H1 (cell line): ENCODE measurements at regions not wholly inside any gene's neighbourhood (a gene's known extent, or its start where the extent isn't known, plus 50 kb on each side); places are given as distances from the start of the nearest gene placed in this dataset.

ENCODE experiments used
- CTCF ChIA-PET: fragments of 300-600 bp; sonication (Branson Sonifier 250); formaldehyde crosslinking; loops from one replicate; lab custom pipeline; 2021; ENCODE audit not compliant: partially characterized antibody; lab: Charles Lee
- POLR2A ChIA-PET: fragments of 300-600 bp; sonication (Branson Sonifier 250); formaldehyde crosslinking; loops from one replicate; lab custom pipeline; 2021; ENCODE audit warnings: inconsistent platforms; ENCODE audit not compliant: partially characterized antibody; lab: Charles Lee
- DNase-seq, 2 experiments: peaks; one replicate each; pipeline versions ENCODE4 v3.0.0 to v3.0.0-alpha.2; 2010 to 2022; ENCODE audit warnings: low spot score in 2 of 2, low read depth in 1 of 2, mixed read lengths in 1 of 2
- FAIRE-seq: peaks from 2 replicates; lab custom pipeline; 2011; peaks lifted over from hg19 to GRCh38; lab: Jason Lieb, UNC
- H2AFZ ChIP-seq: 2 replicates; pipeline ENCODE4 v1.8.1; 2012; ENCODE audit warnings: low read length, inconsistent platforms
- H2AK5ac ChIP-seq: 2 replicates; pipeline ENCODE4 v1.6.1; 2013; ENCODE audit warnings: low read depth, low read length
- H2BK120ac ChIP-seq: replicated peaks from 2 replicates; pipeline ENCODE3; 2013; ENCODE audit warnings: low read depth, low read length, inconsistent platforms
- H2BK12ac ChIP-seq: 2 replicates; pipeline ENCODE4 v1.6.1; 2013; ENCODE audit warnings: low read depth, low read length
- H2BK15ac ChIP-seq: 2 replicates; pipeline ENCODE4 v1.6.1; 2013; ENCODE audit warnings: low read length
- H2BK20ac ChIP-seq: 2 replicates; pipeline ENCODE4 v1.6.1; 2013; ENCODE audit warnings: low read length
- H2BK5ac ChIP-seq: 2 replicates; pipeline ENCODE4 v1.6.1; 2013; ENCODE audit warnings: low read depth, low read length
- H3K14ac ChIP-seq: 2 replicates; pipeline ENCODE4 v1.6.1; 2013; ENCODE audit warnings: inconsistent platforms; ENCODE audit not compliant: insufficient read length
- H3K18ac ChIP-seq: 2 replicates; pipeline ENCODE4 v1.6.1; 2013; ENCODE audit warnings: low read length; ENCODE audit errors: extremely low read depth
- H3K23ac ChIP-seq: 2 replicates; pipeline ENCODE4 v1.6.1; 2013; ENCODE audit warnings: inconsistent platforms; ENCODE audit not compliant: insufficient read length
- H3K23me2 ChIP-seq: 2 replicates; pipeline ENCODE4 v1.6.1; 2013; ENCODE audit warnings: low read depth, low read length
- H3K27ac ChIP-seq: 2 replicates; pipeline ENCODE4 v1.6.1; 2011; ENCODE audit warnings: low read depth, low read length, inconsistent platforms
- H3K27me3 ChIP-seq, 4 experiments: replicated peaks in 1 of 4; 1 replicate in 1 of 4; 2 replicates in 3 of 4; pipeline versions ENCODE4 v1.6.1 to v1.8.1; 2011 to 2013; ENCODE audit warnings: low read length in 3 of 4, mild to moderate bottlenecking in 3 of 4, inconsistent platforms in 2 of 4, mixed read lengths in 2 of 4, moderate library complexity in 1 of 4; ENCODE audit not compliant: control insufficient read depth in 3 of 4, insufficient read depth in 3 of 4; ENCODE audit errors: extremely low read depth in 1 of 4
- H3K36me3 ChIP-seq, 4 experiments: 2 replicates each; pipeline versions ENCODE4 v1.6.1 to v1.8.1; 2011 to 2013; ENCODE audit warnings: mild to moderate bottlenecking in 4 of 4, low read length in 3 of 4, moderate library complexity in 2 of 4, control low read depth in 1 of 4, inconsistent platforms in 1 of 4; ENCODE audit not compliant: insufficient read depth in 4 of 4, control insufficient read depth in 2 of 4
- H3K4ac ChIP-seq: replicated peaks from 2 replicates; pipeline ENCODE3; 2013; ENCODE audit warnings: low read length, low read depth, mixed read lengths, inconsistent platforms; ENCODE audit not compliant: insufficient read length
- H3K4me1 ChIP-seq, 4 experiments: replicated peaks in 1 of 4; 1 replicate in 1 of 4; 2 replicates in 3 of 4; pipeline versions ENCODE4 v1.6.1 to v1.8.1; 2011 to 2013; ENCODE audit warnings: low read length in 3 of 4, inconsistent platforms in 2 of 4, mixed read lengths in 1 of 4; ENCODE audit not compliant: insufficient read depth in 4 of 4, control insufficient read depth in 3 of 4
- H3K4me2 ChIP-seq, 2 experiments: 2 replicates each; pipeline versions ENCODE4 v1.6.1 to v1.8.1; 2011 to 2013; ENCODE audit warnings: low read depth in 2 of 2, low read length in 2 of 2, control low read depth in 1 of 2, inconsistent platforms in 1 of 2, mild to moderate bottlenecking in 1 of 2; ENCODE audit not compliant: insufficient read depth in 1 of 2
- H3K4me3 ChIP-seq, 4 experiments: fragments of 200-600, 300-600 bp in 1 of 4; sonication (generic), shearing (Covaris generic), sonication (Bioruptor Twin) in 1 of 4; 2 replicates each; pipeline versions ENCODE4 v1.5.1 to v1.8.1; 2011 to 2016; ENCODE audit warnings: low read length in 4 of 4, low read depth in 3 of 4, control low read depth in 2 of 4, inconsistent platforms in 2 of 4, mild to moderate bottlenecking in 2 of 4, mixed read lengths in 1 of 4, moderate library complexity in 1 of 4; ENCODE audit not compliant: insufficient read depth in 2 of 4; ENCODE audit errors: extremely low read depth in 1 of 4
- H3K56ac ChIP-seq: replicated peaks from 2 replicates; pipeline ENCODE3; 2013; ENCODE audit warnings: low read depth, mild to moderate bottlenecking, mixed read lengths, low read length, inconsistent platforms; ENCODE audit not compliant: insufficient read length
- H3K79me1 ChIP-seq: 2 replicates; pipeline ENCODE4 v1.6.1; 2013; ENCODE audit warnings: low read depth, low read length, control low read depth
- H3K79me2 ChIP-seq, 2 experiments: 2 replicates each; pipeline versions ENCODE4 v1.6.1 to v1.8.1; 2012 to 2013; ENCODE audit warnings: low read length in 2 of 2, mild to moderate bottlenecking in 2 of 2, inconsistent platforms in 1 of 2; ENCODE audit not compliant: insufficient read depth in 2 of 2, control insufficient read depth in 1 of 2
- H3K9ac ChIP-seq, 4 experiments: replicated peaks in 1 of 4; 1 replicate in 1 of 4; 2 replicates in 3 of 4; pipeline versions ENCODE4 v1.6.1 to v1.8.1; 2011 to 2013; ENCODE audit warnings: low read depth in 3 of 4, low read length in 3 of 4, control low read depth in 2 of 4, mild to moderate bottlenecking in 2 of 4, moderate library complexity in 2 of 4, inconsistent platforms in 1 of 4; ENCODE audit errors: extremely low read depth in 1 of 4
- H3K9me3 ChIP-seq, 2 experiments: 2 replicates each; pipeline versions ENCODE4 v1.6.1 to v1.8.1; 2012 to 2013; ENCODE audit warnings: mild to moderate bottlenecking in 2 of 2, moderate library complexity in 2 of 2, control low read depth in 1 of 2, inconsistent platforms in 1 of 2, low read depth in 1 of 2, low read length in 1 of 2, mixed read lengths in 1 of 2; ENCODE audit not compliant: insufficient read depth in 2 of 2
- H4K20me1 ChIP-seq, 2 experiments: replicated peaks in 1 of 2; 2 replicates each; pipeline versions ENCODE3 to v1.8.1; 2011 to 2013; ENCODE audit warnings: inconsistent platforms in 2 of 2, low read length in 2 of 2, mild to moderate bottlenecking in 1 of 2; ENCODE audit not compliant: insufficient read depth in 2 of 2, control insufficient read depth in 1 of 2
- H4K5ac ChIP-seq: 2 replicates; pipeline ENCODE4 v1.6.1; 2013; ENCODE audit warnings: low read length, low read depth, mixed read lengths, inconsistent platforms; ENCODE audit not compliant: insufficient read length
- H4K8ac ChIP-seq: 2 replicates; pipeline ENCODE4 v1.8.0; 2013; ENCODE audit warnings: mild to moderate bottlenecking, moderate library complexity, low read length, inconsistent platforms; ENCODE audit not compliant: insufficient read depth; ENCODE audit errors: extremely low read depth
- H4K91ac ChIP-seq: replicated peaks from 2 replicates; pipeline ENCODE3; 2013; ENCODE audit warnings: low read length, mixed read lengths, inconsistent platforms; ENCODE audit not compliant: insufficient read length
- BCL11A ChIP-seq, 2 experiments: IDR thresholded peaks; one replicate each; pipeline ENCODE4 v1.6.1; 2011; ENCODE audit warnings: low read depth in 2 of 2, low read length in 2 of 2, mild to moderate bottlenecking in 2 of 2
- CHD2 ChIP-seq: IDR thresholded peaks from 2 replicates; pipeline ENCODE4 v1.6.1; 2012; ENCODE audit warnings: low read length, improper control_type of control experiment
- KDM5A ChIP-seq: fragments of 200-600 bp; IDR thresholded peaks from 2 replicates; pipeline ENCODE4 v1.7.1; 2012; ENCODE audit warnings: mild to moderate bottlenecking, low read length, inconsistent platforms, mixed read lengths
- MAFK ChIP-seq: IDR thresholded peaks from 2 replicates; pipeline ENCODE4 v1.6.1; 2012; ENCODE audit warnings: low read depth, mild to moderate bottlenecking, improper control_type of control experiment, low read length
- TAF7 ChIP-seq: optimal IDR thresholded peaks from 2 replicates; pipeline ENCODE3; 2011; ENCODE audit warnings: low read depth, mild to moderate bottlenecking, inconsistent platforms, low read length, moderate library complexity, borderline replicate concordance
- WGBS, 2 experiments: shearing (Covaris generic) in 1 of 2; methylation state at CpG; one replicate each; pipeline versions ENCODE4 v1.1.6 to v1.1.7; 2013 to 2015; ENCODE audit warnings: low lambda C conversion rate in 2 of 2, mixed read lengths in 2 of 2, inconsistent platforms in 1 of 2, low coverage in 1 of 2, missing lambda C conversion rate in 1 of 2; ENCODE audit not compliant: insufficient replicate concordance in 2 of 2, insufficient coverage in 1 of 2, insufficient read length in 1 of 2; ENCODE audit errors: extremely low coverage in 1 of 2, missing lambda C conversion rate in 1 of 2; 5-methylcytosine and 5-hydroxymethylcytosine counted together
- TF ChIP-seq, protein P1 (sequence below): IDR thresholded peaks from 2 replicates; pipeline ENCODE4 v1.6.1; 2012; ENCODE audit warnings: inconsistent platforms

DNA sequence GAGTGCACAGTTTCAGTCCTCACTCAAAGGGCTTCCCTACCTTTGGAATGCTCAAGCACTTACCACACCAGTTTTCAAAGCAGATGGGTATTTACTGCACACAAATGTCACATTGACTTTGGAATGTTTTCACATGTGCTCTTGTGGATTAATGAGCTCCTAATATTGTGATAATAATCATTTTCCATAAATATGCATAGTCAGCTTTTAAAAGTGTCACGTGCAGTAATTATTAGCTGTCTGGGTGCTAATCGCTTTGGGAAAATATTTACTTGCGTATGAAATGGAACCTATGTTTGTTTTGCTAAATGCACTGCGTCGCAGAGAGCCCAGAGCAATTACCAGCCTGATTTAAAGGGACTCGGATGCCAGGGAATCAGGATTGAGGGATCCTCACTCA lies 229.3 kb downstream of the SMAD2 start:
- Histone ChIP-seq H3K14ac (no peak overlapping the region), H3K27me3 (no peaks in the 10 kb centered on the region; a peak in 1 of 7 replicates)

More for the DNA sequence above, 229.3 kb downstream of the SMAD2 start:
- H3K79me2 ChIP-seq: no peaks in the 10 kb centered on the region
- no peak for FAIRE-seq
- H4K5ac ChIP-seq: no peak overlapping the region
- peaks cover 0 to 3% (median 0%) of the 10 kb centered on the region in 4 experiments; a peak in 1 of 7 replicates for H3K4me1 ChIP-seq
- no peak overlapping the region for H3K56ac ChIP-seq
- 92% methylated on average over 6 of the region's 6 CpGs; no CpG with 5 or more reads in 1 of the 2 experiments for WGBS, 2 experiments
- no peak overlapping the region for H2BK12ac ChIP-seq
- POLR2A ChIA-PET: no interaction called here
- no peak overlapping the region for H3K9ac ChIP-seq
- no peak overlapping the region for H2BK5ac ChIP-seq
- TF ChIP-seq MAFK (peak; percentile 63; the same call in 1 of the 2 replicates), TAF7 (no peak), CHD2 (no peak), KDM5A (no peak), BCL11A (IDR thresholded peaks at IDR 0.05; ENCODE audit: low read depth in 2 of 2, low read length in 2 of 2) (no peak)
- TF ChIP-seq, protein P1, sequence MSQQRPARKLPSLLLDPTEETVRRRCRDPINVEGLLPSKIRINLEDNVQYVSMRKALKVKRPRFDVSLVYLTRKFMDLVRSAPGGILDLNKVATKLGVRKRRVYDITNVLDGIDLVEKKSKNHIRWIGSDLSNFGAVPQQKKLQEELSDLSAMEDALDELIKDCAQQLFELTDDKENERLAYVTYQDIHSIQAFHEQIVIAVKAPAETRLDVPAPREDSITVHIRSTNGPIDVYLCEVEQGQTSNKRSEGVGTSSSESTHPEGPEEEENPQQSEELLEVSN: no peak
- TF ChIP-seq, all 59 proteins: peak for 1
- DNase-seq: no peak
- Histone ChIP-seq H3K27ac (no peak overlapping the region), H3K23me2 (no peaks in the 10 kb centered on the region; the same call in 1 of the 2 replicates), H3K79me1 (no peaks in the 10 kb centered on the region), H4K91ac (no peak overlapping the region), H4K8ac (no peak overlapping the region), H3K4me2 (no peak overlapping the region), H4K20me1 (no peaks in the 10 kb centered on the region), H3K4ac (no peak overlapping the region), H3K4me3 (no peak overlapping the region), H3K23ac (no peak overlapping the region), H2BK120ac (no peak overlapping the region), H3K9me3 (no peaks in the 10 kb centered on the region), H3K36me3 (no peaks in the 10 kb centered on the region), H2AFZ (no peak overlapping the region), H2BK20ac (no peak overlapping the region), H2AK5ac (no peak overlapping the region), H2BK15ac (no peak overlapping the region), H3K18ac (no peak overlapping the region)
- CTCF ChIA-PET: interaction anchor here (1.1 kb wide), 1 partner anchor 47 kb away, joined by 3 read pairs; no protein-coding TSS in a partner anchor
